Frontal cortex (tissue), 3 donors: ENCODE measurements at regions not wholly inside any gene's neighbourhood (a gene's known extent, or its start where the extent isn't known, plus 50 kb on each side); places are given as distances from the start of the nearest gene placed in this dataset.
A peak's percentile ranks its signal among the peaks of the same experiment; 100 is the strongest.
"Not testable (repeated sequence)": the region's sequence is repeated elsewhere in the genome, so short reads cannot be mapped to it uniquely, and the experiment has no call there.

Experiments
- DNase-seq, 2 donors: peaks; one replicate each; pipeline ENCODE4 v3.0.0; 2012; ENCODE audit warnings: low spot score in 2 of 2
- FAIRE-seq: peaks from 2 replicates; lab custom pipeline; 2012; peaks lifted over from hg19 to GRCh38; lab: Jason Lieb, UNC
- donor health status: control.
- donor health status: control.
- donor health status: control.

DNA sequence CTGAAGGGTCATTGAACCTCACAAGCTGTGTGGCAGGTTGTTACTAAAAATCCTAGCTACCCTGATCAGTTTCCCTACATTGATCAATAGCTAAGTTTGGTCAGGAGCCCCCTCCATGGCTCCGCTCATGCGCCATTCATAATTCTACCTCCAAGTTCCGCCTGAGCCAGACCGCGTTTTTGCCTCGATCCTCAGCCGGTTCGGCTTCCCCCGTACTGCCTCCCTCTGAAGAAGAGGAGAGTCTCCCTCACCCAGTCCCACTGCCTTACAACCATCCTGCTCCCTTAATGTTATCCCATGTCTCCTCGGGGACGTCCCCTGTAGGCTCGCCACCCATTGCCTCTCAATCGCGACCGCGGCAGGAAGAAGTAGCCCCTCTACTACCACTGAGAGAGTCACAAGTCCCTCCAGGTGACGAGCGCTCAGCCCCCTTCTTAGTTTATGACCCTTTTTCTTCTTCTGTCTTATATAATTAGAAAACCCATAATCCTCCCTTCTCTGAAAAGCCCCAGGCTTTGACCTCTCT, 158.2 kb downstream of the DEFB131A start:
- DNase-seq (no peak), FAIRE-seq (no peak)

DNA sequence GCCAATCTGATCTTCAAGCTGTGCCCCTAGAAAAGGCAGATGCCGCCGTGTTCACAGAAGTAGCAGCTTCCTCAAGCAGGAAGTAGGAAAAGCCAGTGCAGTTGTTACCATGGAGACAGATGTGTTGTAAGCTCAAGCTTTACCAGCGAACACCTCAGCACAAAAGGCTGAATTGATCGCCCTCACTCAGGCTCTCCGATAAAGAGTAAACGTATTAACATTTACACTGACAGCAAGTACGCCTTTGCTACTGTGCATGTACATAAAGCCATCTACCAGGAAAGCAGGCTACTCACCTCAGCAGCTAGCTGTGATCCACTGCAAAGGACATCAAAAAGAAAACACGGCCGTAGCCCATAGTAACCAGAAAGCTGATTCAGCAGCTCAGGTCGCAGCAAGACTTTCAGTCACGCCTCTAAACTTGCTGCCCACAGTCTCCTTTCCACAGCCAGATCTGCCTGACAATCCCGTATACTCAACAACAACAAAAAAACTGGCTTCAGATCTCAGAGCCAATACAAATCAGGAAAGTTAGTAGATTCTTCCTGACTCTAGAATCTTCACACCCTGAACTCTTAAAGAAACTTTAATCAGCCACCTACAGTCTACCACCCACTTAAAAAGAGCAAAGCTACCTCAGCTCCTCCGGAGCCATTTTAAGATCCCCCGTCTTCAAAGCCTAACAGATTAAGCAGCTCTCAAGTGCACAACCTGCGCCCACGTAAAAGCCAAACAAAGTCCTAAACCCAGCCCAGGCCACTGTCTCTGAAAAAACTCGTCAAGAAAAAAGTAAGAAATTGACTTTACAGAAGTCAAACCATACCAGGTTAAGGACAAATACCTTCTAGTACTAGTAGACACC, 160.0 kb downstream of the DEFB131A start:
- not testable (repeated sequence) for FAIRE-seq, DNase-seq

DNA sequence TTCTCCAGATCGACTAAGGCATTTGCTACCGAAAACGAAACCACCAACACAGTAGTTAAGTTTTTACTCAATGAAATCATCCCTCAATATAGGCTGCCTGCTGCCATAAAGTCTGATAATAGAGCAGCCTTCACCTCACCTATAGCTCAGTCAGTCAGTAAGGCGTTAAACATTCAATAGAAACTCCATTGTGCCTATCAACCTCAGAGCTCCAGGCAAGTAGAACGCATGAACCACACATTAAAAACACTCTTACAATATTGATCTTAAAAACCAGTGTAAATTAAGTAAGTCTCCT, 160.6 kb downstream of the DEFB131A start:
- DNase-seq, FAIRE-seq: not testable (repeated sequence)

DNA sequence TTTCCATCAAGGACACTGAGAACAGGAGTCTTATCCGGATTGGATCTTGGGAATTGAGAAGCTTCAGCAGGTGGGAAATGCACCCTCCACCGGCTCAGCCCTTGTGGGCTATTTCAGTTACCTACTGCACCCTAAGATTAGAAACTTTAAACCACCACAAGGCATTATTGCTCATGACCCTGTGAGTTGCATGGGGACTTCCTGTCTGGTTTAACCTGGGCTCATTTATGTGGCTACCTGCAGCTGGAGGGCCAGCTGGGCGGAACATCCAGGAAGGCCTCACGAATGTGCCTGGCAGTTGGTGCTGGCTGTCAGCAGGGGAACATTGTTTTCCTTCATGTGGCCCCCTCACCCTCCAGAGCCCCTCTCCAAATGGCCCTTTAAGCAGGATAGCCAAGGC, 164.1 kb downstream of the DEFB131A start:
- DNase-seq, result no peak
- FAIRE-seq, result no peak

DNA sequence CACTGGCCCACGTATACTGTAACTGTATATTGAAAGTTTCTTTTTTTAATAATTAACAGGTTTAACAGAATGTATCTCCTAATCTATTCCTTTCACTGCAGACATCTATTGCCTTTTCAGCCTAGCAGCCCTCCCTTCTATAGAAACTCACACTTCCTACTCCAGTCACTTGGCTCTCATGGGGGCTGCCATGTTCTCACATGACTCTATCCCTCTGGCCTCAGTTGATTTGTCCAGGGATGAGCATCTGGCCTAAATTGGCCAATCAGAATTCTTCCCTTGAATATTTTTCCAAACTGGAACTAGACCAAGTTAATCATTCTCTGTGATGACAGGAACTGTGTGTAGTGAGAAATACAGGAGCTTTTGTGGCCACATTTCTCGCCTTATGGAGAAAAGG, 166.1 kb downstream of the DEFB131A start:
- not testable (repeated sequence) for DNase-seq, FAIRE-seq

- DNase-seq (no peak), FAIRE-seq (no peak)
Measured at GRCh38 chr4:9611101-9611500, 166.9 kb downstream of the DEFB131A start.

- not testable (repeated sequence) for DNase-seq, FAIRE-seq
Measured at GRCh38 chr4:9636411-9636810, 145.0 kb upstream of the DRD5 start.

- not testable (repeated sequence) for FAIRE-seq, DNase-seq
Measured at GRCh38 chr4:9659678-9660077, 121.8 kb upstream of the DRD5 start.

DNA sequence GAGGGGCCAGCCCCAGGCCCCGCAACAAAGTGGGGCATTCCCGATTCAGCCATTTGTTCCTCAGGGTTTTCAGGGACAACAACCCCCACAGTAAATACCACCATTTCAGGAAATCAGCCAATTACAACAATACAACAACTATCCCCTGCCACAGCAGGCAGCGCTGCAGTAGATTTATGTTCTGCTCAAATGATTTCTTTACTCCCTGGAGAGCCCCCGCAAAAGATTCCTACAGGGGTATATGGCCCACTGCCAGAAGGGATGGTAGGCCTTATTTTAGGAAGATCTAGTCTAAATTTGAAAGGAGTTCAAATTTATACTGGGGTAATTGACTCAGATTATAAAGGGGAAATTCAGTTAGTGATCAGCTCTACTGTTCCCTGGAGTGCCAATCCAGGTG, 120.5 kb upstream of the DRD5 start:
- not testable (repeated sequence) for FAIRE-seq, DNase-seq

- not testable (repeated sequence) for FAIRE-seq, DNase-seq
Measured at GRCh38 chr4:9670725-9671124, 110.7 kb upstream of the DRD5 start.

DNA sequence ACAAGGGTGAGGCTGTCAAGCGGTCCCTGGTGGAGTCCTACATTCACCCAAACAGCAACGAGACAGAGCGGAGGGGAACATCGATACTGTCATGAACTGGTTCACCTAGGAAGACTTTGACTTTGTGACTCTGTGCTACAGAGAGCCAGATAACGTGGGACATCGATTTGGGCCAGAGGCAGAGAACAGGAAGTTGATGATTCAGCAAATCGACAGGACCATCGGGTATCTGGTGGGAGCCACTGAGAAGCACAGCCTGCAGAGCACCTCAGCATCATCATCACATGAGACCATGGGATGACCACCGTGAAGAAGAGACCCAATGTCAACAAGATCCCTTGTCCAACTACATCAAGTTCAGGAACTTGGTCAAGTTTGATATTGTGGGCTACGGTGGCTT, 104.1 kb upstream of the DRD5 start:
- not testable (repeated sequence) for FAIRE-seq, DNase-seq

DNA sequence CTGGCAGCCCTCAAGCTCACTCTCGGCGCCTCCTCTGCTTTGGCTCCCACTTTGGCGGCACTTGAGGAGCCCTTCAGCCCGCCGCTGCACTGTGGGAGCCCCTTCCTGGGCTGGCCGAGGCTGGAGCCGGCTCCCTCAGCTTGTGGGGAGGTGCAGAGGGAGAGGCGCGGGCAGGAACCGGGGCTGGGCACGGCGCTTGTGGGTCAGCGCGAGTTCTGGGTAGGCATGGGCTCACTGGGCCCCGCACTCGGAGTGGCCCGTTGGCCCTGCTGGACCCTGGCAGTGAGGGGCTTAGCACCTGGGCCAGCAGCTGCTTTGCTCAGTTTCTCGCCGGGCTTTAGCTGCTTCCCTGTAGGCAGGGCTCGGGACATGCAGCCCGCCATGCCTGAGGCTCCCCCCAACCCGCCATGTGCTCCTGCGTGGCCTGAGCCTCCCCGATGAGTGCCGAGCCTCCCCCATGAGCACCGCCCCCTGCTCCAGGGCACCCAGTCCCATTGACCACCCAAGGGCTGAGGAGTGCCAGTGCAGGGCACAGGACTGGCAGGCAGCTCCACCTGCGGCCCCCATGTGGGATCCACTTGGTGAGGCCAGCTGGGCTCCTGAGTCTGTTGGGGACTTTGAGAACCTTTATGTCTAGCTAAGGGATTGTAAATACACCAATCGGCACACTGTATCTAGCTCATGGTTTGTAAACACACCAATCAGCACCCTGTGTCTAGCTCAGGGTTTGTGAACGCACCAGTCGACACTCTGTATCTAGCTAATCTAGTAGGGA, 101.5 kb upstream of the DRD5 start:
- no peak for DNase-seq
- FAIRE-seq, result no peak

- FAIRE-seq, DNase-seq: not testable (repeated sequence)
Measured at GRCh38 chr4:9683174-9683573, 98.3 kb upstream of the DRD5 start.

GRCh38 chr4:9685016-9685415, 96.4 kb upstream of the DRD5 start:
- not testable (repeated sequence) for DNase-seq

GRCh38 chr4:9685692-9686091, 95.7 kb upstream of the DRD5 start:
- FAIRE-seq (no peak), DNase-seq (no peak)

More at GRCh38 chr4:9685016-9685415, 96.4 kb upstream of the DRD5 start:
- FAIRE-seq, result not testable (repeated sequence)

DNA sequence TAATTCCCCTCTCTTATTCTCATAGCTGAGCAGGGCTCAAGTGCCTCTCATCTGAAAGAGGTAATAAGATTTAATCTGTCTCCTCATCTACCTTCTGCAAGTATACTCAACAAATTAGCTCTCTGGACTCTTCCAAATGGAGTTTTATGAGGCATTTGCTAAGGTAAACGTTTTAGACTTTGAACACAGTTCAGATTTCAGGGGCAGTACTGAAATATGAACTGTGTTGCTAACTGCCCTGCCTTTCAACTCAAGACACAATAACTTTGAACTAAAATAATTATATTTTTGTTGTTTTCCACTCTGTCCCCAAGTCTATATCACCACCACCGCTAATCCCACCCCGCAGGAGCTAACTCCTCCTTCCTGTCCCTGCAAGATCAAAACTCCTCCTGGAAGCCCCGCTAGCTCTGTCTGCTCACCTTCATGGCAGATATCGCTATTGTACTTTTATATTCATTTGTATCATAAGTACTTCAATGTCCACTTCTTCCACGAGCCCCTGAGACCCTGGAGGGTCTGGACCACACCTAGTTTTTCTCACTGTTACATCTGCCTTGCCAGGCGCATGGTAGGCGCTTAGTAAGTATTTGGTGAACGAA, 90.7 kb upstream of the DRD5 start:
- DNase-seq, FAIRE-seq: not testable (repeated sequence)

- peak; percentile 80 to 91 for DNase-seq
- FAIRE-seq, result no peak
Measured at GRCh38 chr4:9691238-9692065, 90.0 kb upstream of the DRD5 start.

- DNase-seq, FAIRE-seq: not testable (repeated sequence)
Measured at GRCh38 chr4:9692791-9693491, 88.5 kb upstream of the DRD5 start.

DNA sequence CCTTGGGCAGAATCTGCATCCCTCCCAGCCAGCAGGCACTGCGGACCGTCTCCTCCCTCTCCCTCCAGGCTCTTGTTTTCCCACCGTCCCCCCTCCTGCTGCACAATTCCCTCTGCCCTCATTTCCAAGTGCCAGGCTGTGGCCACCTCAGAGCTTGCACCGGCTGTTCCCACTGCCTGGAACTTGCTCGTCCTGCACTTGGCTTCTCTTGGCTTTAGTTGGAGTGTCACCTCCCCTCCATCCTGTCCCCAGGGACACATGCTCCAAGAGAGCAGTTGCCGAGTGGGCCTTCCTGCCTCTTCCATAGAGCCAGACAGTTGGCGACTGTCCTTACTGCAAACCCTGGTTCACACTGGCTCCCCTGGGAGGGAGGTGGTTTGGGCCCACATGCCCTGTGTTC, 87.0 kb upstream of the DRD5 start:
- not testable (repeated sequence) for FAIRE-seq, DNase-seq
